GM04503 (cell line): ENCODE measurements at regions not wholly inside any gene's neighbourhood (a gene's known extent, or its start where the extent isn't known, plus 50 kb on each side); places are given as distances from the start of the nearest gene placed in this dataset.
A peak's percentile ranks its signal among the peaks of the same experiment; 100 is the strongest.
"Not testable (repeated sequence)": the region's sequence is repeated elsewhere in the genome, so short reads cannot be mapped to it uniquely, and the experiment has no call there.

Experiments used
- DNase-seq: peaks from one replicate; pipeline ENCODE4 v3.0.0-alpha.2; 2012; ENCODE audit warnings: low read depth

DNA sequence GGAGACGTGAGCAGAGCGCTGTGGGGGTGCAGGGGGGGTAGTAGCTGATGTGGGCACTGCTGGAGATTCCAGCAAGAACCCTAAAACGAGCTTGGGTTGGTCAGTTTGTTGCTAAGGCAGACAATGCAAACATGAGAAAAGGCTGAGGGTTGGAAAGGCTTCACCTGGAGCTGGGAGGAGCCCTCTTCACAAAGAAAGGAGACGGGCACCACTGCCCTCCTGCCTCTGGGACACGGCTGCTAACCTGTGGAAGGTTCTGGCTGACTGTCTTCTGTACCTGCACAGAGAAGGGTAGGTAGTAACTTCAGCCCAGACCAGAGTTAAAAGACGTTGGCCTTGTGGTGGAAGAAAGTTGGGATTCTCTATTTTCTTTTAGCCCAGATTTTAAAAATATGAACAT lies 108.7 kb downstream of the SUCLA2 start:
- no peak for DNase-seq

DNA sequence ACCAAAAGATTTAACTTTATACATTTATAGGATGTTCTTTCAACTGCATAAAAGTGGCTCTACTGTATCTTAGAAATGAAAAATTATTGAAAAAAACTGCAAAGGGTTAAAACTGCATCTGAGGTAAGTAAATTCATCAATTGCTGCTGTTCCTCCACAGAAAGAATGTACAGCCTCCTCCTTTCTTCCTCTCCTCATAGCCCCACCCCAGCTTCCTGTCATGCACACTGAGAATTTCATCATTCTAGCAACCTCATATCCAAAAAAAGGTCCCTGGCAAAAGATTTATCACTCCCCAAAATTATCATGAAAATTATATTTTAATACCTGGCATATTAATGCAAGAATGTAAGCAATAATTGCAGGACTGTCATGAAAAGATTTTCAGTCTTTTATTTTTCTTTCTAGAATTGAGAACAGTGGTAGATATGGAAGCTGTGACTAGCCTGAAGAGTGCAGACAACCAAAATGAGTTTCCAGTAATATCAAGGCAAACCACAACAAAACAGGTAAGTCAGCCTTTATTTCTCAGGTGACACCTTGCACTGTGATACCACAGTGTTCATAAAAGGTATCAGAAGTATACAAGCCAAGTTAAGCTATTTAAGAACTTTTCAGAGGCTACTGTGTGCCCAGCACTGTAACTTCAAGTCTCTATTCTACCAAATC lies 110.8 kb downstream of the SUCLA2 start:
- DNase-seq, result no peak

DNA sequence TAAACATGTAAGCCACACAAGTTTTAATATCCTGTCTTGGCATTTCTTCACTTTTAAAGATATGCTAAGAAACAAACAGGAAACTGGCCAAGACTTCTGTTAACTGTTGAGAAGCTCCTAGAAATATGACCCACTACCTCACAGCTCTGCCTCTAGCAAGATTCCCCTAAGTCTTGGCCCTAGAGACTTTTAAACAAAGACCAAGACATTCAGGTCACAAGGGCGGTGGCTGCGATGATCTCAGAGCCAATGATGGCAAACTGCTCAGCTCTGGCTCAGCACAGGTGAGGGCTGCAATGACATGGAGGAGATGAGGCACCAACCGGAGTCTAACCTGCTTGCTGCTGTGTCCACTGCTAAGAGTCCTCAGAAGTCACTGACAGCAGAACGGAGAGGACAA lies 114.8 kb downstream of the SUCLA2 start:
- DNase-seq, result no peak

DNA sequence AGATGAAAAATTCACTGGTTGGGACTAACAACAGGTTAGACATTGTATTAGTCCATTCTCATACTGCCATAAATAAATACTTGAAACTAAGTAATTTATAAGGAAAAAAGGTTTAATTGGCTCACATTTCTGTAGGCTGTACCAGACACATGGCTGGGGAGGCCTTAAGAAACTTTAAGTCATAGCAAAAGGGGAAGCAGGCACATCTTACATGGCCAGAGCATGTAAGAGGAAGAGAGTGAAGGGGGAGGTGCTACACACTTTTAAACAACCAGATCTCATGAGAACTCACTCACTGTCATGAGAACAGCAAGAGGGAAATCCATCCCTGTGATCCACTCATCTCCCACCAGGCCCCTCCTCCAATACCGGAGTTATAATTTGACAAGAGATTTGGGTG lies 125.9 kb downstream of the SUCLA2 start:
- DNase-seq, result no peak

DNA sequence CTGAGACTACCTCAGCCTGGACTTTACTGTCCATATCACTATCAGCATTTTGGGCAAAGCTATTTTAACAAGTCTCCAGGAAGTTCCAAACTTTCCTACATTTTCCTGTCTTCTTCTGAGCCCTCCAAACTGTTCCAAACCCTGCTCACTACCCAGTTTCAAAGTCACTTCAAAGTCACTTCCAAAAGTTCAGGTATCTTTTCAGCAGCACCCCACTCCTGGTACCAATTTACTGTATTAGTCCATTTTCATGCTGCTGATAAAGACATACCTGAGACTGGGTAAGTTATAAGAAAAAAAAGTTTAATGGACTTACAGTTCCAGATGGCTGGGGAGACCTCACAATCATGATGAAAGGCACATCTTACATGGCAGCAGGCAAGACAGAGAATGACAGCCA lies 127.1 kb downstream of the SUCLA2 start:
- DNase-seq, result not testable (repeated sequence)

DNA sequence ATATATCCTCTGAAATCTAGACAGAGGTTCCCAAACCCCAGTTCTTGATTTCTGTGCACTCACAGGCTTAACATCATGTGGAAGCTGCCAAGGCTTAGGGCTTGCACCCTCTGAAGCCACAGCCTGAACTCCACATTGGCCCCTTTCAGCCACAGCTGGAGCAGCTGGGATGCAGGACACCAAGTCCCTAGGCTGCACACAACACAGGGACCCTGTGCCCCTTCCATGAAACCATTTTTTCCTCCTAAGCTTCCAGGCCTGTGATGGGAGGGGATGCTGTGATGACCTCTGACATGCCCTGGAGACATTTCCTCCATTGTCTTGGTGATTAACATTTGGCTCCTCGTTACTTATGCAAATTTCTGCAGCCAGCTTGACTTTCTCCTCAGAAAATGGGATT lies 127.8 kb downstream of the SUCLA2 start:
- DNase-seq, result not testable (repeated sequence)

DNA sequence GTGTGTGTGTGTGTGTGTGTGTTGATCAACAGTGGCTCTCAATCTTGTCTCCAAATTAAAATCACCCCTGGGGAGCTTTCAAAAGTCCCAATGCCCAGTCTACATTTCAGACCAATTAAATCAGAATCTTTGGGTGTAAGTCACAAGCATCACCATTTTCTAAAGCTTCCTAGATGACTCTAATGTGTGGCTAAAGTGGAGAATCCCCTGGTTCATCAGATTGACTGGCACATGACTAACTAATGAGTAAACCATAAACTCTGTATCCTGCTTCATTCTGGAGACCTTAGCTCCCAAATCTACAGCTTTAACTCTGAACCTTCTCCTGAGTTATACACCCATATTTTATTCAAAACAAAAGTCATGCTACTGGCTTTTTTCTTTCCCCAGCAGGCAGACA lies 131.3 kb downstream of the SUCLA2 start:
- no peak for DNase-seq

DNA sequence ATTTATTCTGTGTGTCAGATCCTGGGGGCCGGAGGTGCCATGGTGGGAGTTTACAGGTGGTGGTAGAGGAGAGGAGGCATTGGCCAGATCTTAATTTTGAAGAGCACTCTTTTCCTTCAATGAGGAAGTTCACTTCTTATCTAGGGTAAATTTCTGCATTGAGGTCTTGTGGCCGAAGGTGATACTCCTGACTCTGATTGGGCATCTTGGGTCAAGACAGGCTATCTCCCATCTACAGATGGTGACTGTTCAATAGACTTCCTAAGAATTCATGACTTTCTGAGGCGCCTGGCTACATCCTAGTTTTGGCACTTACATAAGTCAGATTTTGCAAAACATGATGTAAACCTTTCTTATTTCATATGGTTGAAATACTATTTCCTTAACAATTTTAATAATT lies 135.2 kb downstream of the SUCLA2 start:
- no peak for DNase-seq

DNA sequence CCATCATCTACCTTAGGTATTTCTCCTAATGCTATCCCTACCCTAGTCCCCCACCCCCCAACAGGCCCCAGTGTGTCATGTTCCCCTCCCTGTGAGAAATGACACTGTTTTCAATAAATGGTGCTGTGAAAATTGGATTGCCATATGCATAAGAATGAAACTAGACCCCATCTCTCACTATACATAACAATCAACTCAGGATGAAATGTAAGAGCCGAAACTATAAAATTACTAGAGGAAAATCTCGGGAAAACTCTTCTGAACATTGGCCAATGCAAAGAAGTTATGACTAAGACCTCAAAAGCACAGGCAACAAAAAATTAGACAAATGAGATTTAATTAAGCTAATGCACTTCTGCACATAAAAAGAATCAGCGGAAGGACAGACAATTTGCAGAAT lies 138.2 kb downstream of the SUCLA2 start:
- no peak for DNase-seq

DNA sequence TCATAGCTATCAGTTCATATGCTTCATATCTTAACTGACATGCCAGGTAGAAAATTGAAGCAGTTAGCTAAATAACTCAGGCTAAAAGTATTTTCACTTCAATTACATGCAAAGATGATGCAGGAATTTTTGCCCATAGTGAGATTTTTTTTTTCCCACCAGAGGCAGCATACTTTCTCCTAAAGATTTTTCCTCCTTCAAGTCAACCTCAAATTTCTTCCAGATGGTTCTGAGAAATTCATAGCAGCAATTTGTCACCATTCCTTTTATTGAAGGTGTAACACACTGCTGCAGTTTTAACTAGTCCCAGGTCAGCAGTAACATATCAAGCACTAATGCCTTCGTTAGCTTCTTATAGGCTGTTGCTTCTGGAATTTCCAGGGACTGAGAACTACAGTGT lies 141.9 kb downstream of the SUCLA2 start:
- DNase-seq, result peak; percentile 29

DNA sequence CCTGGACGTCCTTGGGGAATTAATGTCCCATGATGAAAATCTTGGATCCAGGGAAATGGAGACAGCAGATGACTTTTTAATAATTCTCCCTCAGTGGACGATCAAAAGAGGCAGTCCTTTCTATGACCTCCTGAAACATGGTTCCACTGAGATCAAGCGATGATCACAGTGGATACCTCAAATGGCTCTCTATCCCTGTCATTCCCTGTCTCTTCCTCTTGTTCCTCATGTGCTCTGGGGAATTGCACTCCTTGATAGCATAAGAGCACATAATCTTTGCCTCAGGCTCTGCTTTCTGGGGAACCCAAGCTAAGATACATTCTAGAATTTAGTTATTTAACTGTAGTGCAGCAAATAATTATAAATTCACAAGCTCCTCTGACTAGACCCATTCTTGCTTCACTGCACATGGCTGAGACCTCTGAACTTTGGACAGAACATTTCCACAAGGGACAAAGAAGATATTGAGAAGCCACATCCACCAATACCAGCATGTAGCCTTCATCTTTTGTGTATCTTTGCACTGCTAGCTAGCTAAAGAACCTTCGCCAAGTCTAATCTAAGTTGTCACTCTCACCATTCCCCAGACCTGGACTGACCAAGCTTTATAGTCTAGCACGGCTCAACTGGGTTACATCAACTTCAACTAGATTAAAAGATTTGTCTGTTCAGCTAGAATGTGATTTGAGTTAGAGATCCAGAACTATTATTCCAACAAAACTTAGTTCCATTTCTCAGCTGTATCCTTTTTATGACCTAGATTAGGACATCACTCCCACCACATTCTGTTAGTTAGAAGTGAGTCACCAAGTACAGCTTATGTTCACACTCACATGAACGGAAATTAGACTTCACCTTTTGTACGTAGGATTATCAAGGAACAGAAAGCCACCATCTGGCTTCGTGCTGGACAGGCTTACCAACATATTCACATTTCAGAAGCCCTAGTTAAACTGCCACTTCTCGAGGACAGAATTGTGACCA lies 142.7 kb downstream of the SUCLA2 start:
- DNase-seq, result peak; percentile 36

DNA sequence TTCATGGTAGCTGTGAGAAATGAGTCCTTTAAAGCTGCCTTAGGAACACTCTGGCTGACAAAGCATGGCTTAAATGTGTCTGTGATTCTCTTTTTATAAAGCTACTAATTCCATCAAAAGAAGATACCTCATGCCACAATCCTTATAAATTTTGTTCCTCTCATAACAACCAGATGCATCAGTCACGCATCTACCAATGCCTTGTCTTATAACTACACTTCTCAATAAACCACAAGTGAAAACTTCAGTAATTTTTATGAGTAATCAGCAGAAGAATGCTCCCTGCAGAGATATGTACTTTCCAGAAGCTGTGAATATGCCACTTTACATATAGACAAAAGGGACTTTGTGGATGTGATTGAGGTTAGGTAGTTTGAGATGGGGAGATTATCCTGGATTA lies 147.8 kb downstream of the SUCLA2 start:
- DNase-seq, result no peak

DNA sequence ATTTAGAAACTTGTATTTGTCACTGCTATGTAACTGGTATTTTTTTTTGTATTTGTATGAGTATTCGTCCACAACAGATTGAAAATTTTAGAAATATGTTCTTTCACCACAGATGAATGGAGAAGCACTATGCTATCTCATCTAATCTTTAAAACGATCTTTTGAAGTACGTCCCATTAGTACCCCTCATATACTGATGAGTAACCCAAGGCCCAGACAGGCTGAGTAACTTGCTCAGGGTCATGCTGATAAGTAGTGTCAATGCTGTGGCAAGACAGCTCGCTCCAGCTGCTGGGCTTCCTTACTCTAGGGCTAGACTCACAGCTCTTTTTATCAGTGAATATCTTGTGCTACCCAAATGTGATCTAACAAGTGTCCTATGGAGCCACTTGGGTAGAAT lies 154.2 kb downstream of the SUCLA2 start:
- no peak for DNase-seq

DNA sequence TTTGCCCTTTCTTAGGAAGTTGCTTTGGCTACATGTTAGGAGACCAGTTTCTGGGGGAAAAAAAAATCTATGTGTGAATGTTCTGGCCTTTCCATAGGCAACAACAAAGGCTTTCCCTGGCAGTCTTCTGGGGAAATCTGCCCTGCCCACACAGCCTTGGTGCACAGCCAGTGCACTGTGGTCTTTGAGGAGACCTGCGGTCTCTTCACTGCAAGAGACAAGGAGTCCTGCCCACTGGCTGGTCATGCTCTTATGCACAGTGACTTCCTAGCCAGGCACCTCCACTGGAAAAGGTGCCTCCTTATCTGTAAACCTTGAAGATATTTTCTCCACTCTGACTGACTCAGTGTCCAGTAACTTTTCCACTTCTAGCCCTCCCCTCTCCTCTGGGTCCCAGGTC lies 155.1 kb downstream of the SUCLA2 start:
- DNase-seq, result no peak

DNA sequence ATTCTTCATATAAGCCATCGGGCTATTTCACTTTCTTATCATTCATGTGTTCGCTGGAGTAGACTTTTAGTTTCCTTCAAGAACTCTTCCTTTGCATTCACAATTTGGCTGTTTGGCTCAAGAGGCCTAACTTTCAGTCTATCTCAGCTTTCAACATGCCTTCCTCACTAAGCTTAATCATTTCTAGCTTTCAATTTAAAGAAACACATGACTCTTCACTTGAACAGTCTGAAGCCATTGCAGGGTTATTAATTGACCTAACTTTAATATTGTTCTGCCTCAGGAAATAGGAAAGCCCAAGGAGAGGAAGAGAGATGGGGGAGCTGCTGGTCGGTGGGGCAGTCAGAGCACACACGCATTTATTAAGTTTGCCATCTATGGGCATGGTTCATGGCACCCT lies 158.1 kb downstream of the SUCLA2 start:
- no peak for DNase-seq

DNA sequence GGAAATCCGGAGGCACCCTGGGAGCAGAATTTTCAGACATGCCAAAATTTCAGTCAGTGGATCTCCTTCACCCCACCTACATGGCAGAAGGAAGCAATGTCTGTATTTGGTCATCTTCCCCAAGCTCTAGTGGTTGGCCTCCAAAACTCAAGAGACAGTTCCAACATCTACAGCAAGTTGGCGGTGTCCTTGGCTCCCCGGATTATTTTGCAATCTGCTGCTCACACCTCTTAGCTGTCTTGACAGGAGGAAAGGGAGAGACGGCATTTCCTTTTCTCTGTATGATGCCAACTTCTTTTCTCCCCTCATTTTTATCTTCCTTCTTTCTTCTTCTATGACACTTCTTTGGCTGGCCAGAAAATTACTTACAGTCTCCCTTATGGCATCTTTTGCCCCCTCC lies 159.9 kb downstream of the SUCLA2 start:
- no peak for DNase-seq

DNA sequence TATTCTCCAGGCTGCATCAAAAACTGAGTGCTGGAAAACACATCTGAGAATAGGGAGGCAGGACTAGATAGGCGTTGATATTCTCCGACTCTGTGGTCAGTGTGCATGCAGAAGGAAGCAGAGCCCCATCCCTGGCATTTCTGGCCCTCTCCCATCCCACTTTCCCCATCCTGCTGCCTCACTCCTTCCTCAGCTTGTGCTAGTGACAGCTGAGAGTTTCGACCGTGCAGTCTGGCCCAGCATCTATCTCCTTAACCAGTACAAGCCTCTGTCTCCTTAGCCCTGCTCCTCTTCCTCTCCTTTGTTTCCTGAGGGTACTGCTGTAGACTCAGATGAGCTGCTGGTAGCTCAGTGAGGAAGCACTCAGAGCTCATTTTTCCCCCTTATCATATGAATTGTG lies 163.2 kb downstream of the SUCLA2 start:
- no peak for DNase-seq

DNA sequence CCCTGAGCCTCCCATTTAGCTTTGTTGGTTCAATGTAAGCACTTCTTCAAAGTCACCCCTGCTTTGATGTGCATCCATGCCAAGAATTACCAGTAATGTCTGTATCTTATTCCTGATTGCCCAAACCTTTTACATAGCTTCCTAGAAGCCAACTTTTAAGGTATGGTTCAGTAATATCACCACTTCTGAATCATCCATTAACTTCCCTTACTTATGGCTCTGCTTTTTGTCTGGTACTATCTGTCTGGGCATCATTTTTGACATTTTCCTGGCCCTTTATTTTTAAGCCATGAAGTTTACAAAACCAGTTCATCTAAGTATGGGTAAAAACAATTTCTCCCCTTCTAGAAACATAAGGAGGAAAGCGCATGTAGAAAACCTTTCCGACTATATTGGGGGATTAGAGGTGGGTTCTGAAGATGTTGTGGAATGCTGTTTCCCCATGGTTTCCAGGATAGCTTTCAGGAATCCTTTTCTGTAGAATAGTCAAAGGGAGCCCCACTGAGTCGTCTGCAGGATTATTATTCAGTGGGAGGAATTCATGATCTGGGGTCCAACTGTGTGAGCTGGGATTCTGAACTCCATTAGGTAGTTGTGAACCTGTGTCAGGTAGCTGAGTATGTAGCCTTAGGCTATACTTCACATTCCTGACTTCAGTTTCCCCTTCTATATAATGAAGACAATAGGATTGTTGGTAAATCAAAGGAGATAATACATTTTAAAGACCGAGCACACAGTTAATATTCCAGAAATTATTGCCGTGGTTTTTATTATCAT lies 163.8 kb downstream of the SUCLA2 start:
- no peak for DNase-seq

DNA sequence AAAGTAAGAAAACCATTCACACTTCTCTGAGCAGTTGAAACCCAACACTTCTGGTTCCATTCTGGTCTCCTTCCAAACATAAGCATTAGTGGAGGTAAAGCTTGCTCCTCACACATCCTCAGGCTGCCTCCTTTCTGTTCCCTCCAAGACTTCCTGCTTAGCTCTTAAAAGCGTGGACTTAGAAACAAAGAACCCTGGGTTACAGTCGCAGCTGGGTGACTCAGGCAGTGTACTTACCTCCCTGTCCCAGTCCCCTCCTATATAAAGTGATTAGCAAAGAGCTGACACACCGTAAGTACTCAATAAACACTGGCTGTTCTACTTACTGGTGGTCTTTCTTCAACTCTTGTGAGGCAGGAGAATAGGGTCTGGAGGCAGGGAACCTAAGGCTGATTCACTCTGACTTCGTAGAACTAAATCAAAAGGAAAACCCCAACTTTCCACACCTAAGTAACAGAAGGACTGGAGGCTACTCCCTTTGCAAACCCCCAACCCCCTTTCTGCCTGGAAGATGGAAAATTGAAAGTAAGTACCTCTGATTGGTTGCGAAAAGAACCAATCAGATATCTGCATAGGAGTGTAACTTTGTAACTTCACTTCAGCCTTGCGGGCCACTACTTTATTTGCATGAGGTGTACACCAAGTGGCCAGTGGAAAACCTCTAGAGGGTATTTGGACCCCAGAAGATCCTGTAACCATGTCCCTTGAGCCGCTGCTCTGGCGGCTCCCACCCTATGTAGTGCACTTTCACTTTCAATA lies 165.4 kb downstream of the SUCLA2 start:
- no peak for DNase-seq

DNA sequence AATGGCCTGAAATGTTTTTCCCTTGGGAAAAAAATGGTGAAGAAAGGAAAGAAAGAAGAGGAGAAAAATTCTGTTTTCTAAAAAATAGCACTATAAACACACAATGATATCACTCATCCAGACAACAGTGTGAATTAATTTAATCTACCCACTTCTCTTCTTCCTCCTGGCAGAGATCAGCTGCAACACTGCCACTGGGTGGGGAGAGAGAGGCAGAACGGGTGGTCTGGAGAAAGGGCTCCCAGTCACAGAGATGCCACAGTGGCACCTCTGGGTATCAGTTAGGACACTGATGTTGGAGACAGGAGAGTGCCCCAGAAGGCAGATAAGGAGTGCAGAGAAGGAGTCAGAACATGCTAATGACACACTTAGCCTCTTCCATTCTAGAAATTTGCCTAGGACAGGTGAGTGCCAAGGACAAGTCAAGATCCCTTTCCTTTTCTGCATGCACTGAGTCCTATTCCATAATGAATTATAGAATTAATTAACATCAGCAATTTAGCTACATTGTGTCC lies 168.6 kb downstream of the SUCLA2 start:
- no peak for DNase-seq

DNA sequence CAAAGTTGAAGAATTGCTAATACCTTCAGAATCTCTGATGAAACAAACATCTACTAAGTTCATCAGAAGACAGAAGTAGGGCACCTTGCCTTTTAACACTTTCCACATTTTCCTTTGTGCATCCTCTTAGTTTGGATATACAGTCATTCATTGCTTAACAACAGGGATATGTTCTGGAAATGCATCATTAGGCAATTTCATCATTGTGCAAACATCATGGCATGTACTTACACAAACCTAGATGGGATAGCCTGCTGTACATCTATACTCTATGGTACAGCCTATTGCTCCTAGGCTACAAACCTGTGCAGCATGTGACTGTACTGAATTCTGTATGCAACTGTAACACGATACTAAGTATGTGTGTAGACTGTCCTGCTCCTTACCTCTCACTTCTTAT lies 169.8 kb downstream of the SUCLA2 start:
- DNase-seq, result no peak

DNA sequence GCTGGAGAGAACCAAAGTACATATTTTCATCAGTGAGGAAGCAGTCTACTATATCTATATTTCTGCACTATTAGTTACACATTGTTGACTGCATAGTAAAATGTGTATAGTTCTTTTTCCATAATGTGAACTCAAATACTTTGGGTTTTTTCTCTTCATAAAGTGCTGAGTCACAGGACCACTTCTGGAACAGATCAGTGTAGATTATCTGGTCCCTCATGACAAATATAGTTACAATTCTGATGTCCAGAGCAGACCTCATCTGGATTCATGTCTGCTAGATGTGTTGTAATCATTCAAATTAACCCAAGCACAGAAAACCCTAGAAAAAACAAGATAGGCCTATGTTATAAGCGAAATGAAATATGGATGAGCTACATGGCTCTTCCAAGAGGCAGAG lies 171.4 kb downstream of the SUCLA2 start:
- DNase-seq, result no peak
